ENCODE measurements at regions not wholly inside any gene's neighbourhood (a gene's known extent, or its start where the extent isn't known, plus 50 kb on each side); places are given as distances from the start of the nearest gene placed in this dataset.

- TF ChIP-seq CTCF (conservative IDR thresholded peaks at IDR 0.05; ENCODE audit: low read depth, low read length): no peak
- no peak for TF ChIP-seq EZH2 (IDR thresholded peaks at IDR 0.05; ENCODE audit: borderline replicate concordance, low read depth, low read length, poor library complexity, severe bottlenecking)
These were observed 81.7 kb upstream of the TLE3 start for GRCh38 chr15:70179309-70179892.

Data from A673 (cell line).